ENCODE measurements at regions not wholly inside any gene's neighbourhood (a gene's known extent, or its start where the extent isn't known, plus 50 kb on each side); places are given as distances from the start of the nearest gene placed in this dataset.

GRCh38 chr11:19378814-19379213 is 138.1 kb upstream of the E2F8 start:
- no peak for DNase-seq
- Mint-ChIP-seq H3K27me3 (ENCODE audit: low read depth in 3 of 3) (peaks cover 9 to 16% (median 9%) of the 10 kb centered on the region in 3 donors), H3K4me1 (no peaks in the 10 kb centered on the region), H3K9me3 (peaks cover 0 to 2% (median 0%) of the 10 kb centered on the region in 7 donors), H3K36me3 (no peaks in the 10 kb centered on the region), H3K27ac (no peak overlapping the region), H3K4me3 (no peak overlapping the region)
- no peaks in the 10 kb centered on the region for H4K20me1 ChIP-seq (ENCODE audit: insufficient read depth, low read length)
- H3K27ac ChIP-seq (ENCODE audit: low read depth in 1 of 2, low read length in 2 of 2): no peak overlapping the region
- no peak for TF ChIP-seq CTCF (IDR thresholded peaks at IDR 0.05)
- H3K4me1 ChIP-seq (ENCODE audit: control insufficient read depth in 1 of 2, insufficient read depth in 2 of 2, low read length in 2 of 2): no peaks in the 10 kb centered on the region
- H3K36me3 ChIP-seq (replicated peaks in 1 of 2; ENCODE audit: control insufficient read depth in 1 of 2, insufficient read depth in 2 of 2, low read length in 2 of 2): no peaks in the 10 kb centered on the region
- 93% methylated on average over 1 of the region's 4 CpGs for WGBS (ENCODE audit: insufficient coverage)
- no peak overlapping the region for H3K9ac ChIP-seq (ENCODE audit: insufficient read depth, low read length, poor library complexity, severe bottlenecking)
- H3K9me3 ChIP-seq (replicated peaks in 1 of 2; ENCODE audit: control insufficient read depth in 1 of 2, insufficient read depth in 1 of 2, low read length in 2 of 2): no peaks in the 10 kb centered on the region
- H2AFZ ChIP-seq (ENCODE audit: insufficient read depth, low read depth, low read length, poor library complexity, severe bottlenecking): no peak overlapping the region
- no peak overlapping the region for H3K4me3 ChIP-seq (replicated peaks in 1 of 3; ENCODE audit: low read depth in 2 of 3, low read length in 3 of 3)
- H3K4me2 ChIP-seq (replicated peaks; ENCODE audit: extremely low read depth, low read length, poor library complexity, severe bottlenecking): no peak overlapping the region
- peaks cover 0 to 6% of the 10 kb centered on the region in 2 donors for H3K27me3 ChIP-seq (ENCODE audit: control insufficient read depth in 2 of 2, insufficient read depth in 2 of 2, low read length in 2 of 2)
- H3K79me2 ChIP-seq (ENCODE audit: insufficient read depth, low read length): no peaks in the 10 kb centered on the region
- intact Hi-C loops (cut with micrococcal nuclease): no loop called here

GRCh38 chr11:19377881-19378280 is 137.1 kb upstream of the E2F8 start:
- Mint-ChIP-seq H3K4me1 (no peaks in the 10 kb centered on the region), H3K36me3 (no peaks in the 10 kb centered on the region), H3K4me3 (no peak overlapping the region), H3K27me3 (ENCODE audit: low read depth in 3 of 3) (peaks cover 6 to 16% (median 14%) of the 10 kb centered on the region in 3 donors), H3K9me3 (peaks cover 0 to 3% (median 0%) of the 10 kb centered on the region in 7 donors), H3K27ac (no peak overlapping the region)
- no peaks in the 10 kb centered on the region for H3K4me1 ChIP-seq (ENCODE audit: control insufficient read depth in 1 of 2, insufficient read depth in 2 of 2, low read length in 2 of 2)
- no peaks in the 10 kb centered on the region for H3K9me3 ChIP-seq (replicated peaks in 1 of 2; ENCODE audit: control insufficient read depth in 1 of 2, insufficient read depth in 1 of 2, low read length in 2 of 2)
- no peak overlapping the region for H3K4me3 ChIP-seq (replicated peaks in 1 of 3; ENCODE audit: low read depth in 2 of 3, low read length in 3 of 3)
- no peak overlapping the region for H3K4me2 ChIP-seq (replicated peaks; ENCODE audit: extremely low read depth, low read length, poor library complexity, severe bottlenecking)
- no peak overlapping the region for H2AFZ ChIP-seq (ENCODE audit: insufficient read depth, low read depth, low read length, poor library complexity, severe bottlenecking)
- DNase-seq: no peak
- no peaks in the 10 kb centered on the region for H4K20me1 ChIP-seq (ENCODE audit: insufficient read depth, low read length)
- H3K27me3 ChIP-seq (ENCODE audit: control insufficient read depth in 2 of 2, insufficient read depth in 2 of 2, low read length in 2 of 2): peaks cover 2 to 6% of the 10 kb centered on the region in 2 donors
- no peak overlapping the region for H3K27ac ChIP-seq (ENCODE audit: low read depth in 1 of 2, low read length in 2 of 2)
- no peaks in the 10 kb centered on the region for H3K79me2 ChIP-seq (ENCODE audit: insufficient read depth, low read length)
- 100% methylated on average over 1 of the region's 4 CpGs for WGBS (ENCODE audit: insufficient coverage)
- no peak for TF ChIP-seq CTCF (IDR thresholded peaks at IDR 0.05)
- H3K9ac ChIP-seq (ENCODE audit: insufficient read depth, low read length, poor library complexity, severe bottlenecking): no peak overlapping the region
- no peaks in the 10 kb centered on the region for H3K36me3 ChIP-seq (replicated peaks in 1 of 2; ENCODE audit: control insufficient read depth in 1 of 2, insufficient read depth in 2 of 2, low read length in 2 of 2)
- intact Hi-C loops (cut with micrococcal nuclease): no loop called here
